HG02678 (cell line): ENCODE measurements at regions not wholly inside any gene's neighbourhood (a gene's known extent, or its start where the extent isn't known, plus 50 kb on each side); places are given as distances from the start of the nearest gene placed in this dataset.

Experiments used
- ATAC-seq: cut with Tn5 transposase; IDR thresholded peaks from one replicate; pipeline ENCODE4 v1.9.1; 2021; ENCODE audit warnings: mild to moderate bottlenecking, moderate library complexity; ENCODE audit not compliant: unreplicated experiment

DNA sequence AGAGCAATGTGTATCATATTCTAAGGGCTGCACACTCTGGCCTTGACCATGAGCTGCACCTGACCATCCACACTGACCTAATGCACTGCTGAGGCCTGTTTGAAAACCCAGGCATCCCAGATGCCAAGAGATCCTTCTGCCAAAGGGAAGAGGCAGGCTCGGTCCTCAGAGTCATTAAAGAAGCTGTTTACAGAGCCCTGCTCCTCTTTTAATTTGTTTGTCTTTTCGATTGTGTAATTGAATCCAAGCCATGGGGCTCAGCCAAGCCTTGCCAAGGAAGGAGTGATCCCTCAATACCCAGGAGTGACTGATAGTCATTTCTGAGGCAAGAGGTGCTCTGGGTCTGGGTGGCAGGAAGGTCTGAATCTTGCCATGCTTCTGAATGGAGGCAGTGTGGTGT lies 94.5 kb upstream of the ISX start:
- no peak for ATAC-seq

DNA sequence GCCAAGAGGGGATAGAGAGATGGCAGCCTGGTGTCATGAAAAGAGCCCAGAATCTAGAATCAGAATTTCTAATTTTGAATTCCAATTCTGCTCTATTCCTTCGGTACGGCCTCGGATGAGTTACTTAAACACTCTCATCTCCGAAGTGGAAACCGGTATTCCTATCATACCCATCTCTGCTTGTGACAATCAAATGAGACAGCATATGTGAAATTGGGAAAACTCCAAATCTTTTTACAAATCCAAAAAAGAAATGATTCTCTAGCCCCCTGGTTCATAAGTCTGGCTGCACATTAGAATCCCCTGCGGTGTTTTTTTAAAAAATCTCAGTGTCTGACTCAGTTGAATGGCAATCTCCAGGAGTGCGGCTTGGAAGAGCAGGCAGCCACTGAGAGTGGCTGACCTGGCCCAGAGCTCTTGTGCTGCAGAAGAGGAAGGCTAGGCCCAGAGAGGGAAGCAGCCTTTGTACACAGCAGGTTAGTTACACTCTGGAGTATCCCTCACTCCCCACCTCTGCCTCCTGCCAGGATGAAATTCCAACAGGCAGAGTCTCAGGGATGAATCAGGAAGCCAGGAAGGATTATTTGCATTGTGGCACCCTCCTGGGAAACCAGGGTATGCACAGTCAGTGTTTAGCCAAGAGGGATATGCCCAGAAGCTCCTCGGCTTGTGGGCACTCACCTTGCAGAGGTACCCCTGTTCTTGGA lies 93.6 kb upstream of the ISX start:
- no peak for ATAC-seq

DNA sequence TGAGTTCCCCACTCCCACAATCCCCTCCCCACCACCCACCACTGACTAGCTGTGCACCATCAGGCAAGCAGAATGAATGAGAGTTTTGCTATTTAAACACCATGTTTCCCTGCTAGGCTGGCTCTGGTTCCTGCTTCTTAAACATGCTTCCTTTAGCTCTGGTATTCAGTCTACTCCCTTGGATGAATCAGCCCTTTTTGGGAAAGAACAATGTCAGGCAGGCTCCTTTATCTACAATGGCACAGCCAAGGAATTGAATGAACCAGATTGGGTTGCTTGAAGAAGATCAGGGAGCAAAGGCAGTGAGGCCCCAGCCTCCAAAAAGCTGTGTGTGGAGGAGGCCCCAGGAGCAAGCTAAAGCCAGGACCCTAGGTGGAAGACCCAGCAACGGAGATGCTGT lies 92.9 kb upstream of the ISX start:
- no peak for ATAC-seq

DNA sequence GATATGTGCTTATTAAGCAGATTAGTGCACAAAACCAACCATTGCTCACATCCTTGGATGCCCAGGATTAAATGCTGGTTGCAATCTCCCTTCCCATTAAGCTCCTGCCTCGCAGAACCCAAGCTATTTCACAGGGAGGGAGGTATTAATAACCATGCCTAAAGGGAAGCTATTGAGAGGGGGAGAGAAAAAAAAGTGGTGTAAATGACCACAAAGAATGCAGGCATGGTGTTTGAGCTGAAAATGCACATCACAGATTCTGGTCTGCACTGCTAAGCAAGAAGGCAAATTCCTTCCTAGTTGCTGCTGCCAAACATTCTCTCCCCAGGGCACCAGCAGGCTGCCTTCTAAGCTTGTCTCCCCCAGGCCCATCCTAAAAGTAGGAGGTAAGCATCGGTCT lies 92.0 kb upstream of the ISX start:
- ATAC-seq: no peak

DNA sequence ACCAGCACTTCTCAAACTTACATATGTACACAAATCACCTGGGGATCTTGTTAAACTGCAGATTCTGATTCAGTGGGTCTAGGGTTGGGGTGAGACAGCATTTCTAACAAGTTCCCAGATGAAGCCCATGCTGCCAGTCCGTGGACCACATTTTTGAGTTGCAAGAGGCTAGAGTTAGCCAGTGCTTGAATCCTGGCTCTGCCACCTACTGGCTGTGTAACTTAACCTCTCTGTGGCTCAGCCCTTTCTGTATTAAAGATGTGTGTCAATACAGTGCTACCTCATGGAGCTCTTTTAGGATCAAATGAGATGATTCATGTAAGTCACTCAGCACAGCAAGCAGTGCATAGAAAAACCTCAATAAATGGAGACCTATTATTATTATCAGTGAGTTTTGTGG lies 90.2 kb upstream of the ISX start:
- no peak for ATAC-seq

DNA sequence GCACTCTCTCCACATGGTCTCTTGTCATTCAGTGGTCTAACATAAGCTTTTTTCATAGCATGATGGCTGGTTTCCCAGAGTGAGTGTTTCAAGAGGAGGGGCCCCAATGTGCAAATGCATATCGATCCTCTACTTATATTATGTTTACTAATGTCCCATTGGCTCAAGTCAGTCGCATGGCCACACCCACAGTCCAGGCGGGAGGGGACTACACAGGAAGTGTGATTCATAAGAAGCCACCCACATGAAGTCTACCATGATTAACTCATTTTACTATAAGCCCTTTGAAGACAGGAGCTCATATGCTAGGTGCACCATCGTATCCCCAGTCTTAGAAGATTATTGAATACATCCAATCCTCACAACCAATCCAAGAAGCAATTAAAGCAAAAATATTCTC lies 89.5 kb upstream of the ISX start:
- ATAC-seq: no peak

DNA sequence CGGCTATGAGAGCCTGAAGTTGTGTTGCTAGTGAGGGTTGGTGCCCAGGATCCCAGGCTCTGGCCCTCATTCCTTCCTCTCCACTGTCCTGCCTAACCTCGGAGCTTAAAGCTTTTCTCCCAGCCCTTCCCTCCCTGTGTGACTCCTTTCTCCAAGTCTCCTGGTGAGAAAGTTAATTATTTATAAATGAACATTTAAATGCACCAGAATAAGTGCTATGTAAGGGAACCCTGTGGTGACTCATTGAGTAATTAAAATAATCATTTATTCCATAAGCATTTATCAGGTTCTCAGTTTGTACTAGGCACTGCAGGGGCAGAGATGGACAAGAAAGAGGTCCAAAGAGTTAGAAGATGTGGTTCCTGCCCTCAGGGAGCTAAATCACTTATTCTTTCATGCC lies 89.1 kb upstream of the ISX start:
- no peak for ATAC-seq

DNA sequence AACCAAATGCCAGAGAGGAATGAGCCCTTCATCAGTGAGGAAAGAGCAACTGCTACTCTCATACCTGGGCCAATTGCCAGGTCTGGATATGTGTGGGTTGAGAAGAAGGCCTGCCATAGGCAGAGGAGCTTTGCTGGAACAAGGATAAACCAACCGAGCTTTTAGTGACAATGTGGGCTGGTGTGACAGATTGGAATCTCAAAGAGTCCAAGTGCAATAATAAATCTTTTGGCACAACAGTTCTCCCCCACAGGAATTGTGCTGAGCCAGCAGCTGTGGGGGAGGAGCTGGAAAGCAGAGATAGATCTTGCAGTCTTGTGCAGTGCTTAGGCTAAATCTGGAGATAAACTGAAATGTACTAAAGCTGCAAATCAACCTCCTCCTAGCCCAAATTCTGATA lies 79.4 kb upstream of the ISX start:
- ATAC-seq: no peak

DNA sequence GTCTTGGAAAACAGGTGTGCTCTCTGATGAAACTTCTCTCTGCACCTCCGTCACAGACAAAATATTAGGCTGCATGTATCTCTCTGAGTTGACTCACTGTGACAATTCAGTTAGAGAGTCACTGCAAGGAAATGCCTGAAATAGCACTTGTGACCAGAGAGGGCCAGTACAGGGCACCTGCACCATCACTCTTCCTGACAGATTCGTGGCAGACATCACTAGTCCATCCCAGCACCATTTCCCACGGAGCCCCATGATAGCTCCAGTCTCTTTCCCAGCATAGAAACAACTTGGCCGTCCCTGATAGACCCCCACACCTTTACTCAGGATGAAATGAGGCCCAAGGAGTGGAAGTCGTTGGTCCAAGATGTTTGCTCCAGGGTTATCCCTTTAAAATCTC lies 73.3 kb upstream of the ISX start:
- ATAC-seq: no peak

DNA sequence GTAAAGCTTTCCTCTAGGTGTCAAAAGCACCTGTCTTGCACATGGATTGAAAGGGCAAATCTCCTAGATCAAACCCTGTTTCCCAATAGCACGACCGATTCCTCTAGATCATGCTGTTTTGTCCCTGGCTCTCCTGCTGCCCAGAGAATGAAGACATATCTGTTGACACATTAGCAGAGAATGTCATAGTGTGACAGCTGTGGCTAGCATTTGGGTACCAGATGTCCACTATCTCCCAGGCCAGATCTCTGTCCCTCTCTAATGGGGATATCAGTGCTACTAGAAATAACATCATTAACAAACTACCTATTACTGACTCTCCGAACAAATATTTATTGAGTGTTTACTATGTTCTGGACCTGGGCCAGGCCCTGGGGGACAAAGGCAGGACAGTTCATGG lies 72.4 kb upstream of the ISX start:
- no peak for ATAC-seq

DNA sequence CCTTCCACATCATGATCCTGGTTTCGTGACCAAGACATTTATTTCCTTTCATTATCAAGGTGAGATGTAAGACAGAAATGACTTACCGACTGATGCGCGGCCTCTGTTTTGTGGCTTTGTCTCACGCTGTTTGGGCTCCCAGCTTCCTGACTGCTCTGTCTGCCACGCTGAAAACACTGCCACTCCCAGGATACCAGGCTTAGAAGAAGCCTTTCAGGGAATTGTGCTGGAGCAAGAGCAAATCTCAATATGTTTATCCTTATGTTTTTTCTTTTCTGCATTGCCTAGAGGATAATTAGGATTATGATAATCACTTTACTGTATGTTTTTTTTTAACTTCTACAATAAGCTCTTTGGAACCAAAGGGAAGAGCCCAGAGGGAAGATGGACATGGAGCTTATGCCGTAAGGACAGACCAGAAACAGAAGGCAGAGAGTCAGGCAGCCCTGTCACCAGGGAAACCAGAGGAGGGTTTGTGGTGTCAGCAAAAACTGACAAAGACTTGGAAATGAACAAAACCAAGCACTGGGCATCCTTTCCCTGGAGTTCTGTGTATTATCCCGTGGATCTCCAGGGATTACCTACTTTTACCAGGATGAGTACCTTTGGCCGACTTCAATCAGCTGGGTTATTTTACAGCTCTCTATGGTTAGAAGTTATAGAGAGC lies 68.2 kb upstream of the ISX start:
- ATAC-seq: no peak

DNA sequence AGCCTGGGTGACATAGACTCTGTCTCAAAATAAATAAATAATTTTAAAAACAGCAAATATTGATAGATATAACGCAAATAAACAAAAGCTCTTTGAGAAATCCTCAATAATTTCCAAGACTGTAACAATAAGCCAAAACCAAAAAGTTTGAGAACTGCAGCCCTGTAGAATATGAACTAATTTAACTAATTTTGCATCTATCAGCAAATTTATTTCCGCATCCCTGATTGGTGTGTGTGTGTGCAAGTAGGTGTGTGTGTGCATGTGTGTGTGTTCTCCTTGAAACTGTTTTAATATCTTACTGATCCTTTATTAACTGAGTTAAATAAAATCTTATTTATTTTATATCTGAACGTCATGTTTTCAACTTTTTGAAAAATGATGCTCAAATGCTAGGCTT lies 67.0 kb upstream of the ISX start:
- ATAC-seq: no peak

DNA sequence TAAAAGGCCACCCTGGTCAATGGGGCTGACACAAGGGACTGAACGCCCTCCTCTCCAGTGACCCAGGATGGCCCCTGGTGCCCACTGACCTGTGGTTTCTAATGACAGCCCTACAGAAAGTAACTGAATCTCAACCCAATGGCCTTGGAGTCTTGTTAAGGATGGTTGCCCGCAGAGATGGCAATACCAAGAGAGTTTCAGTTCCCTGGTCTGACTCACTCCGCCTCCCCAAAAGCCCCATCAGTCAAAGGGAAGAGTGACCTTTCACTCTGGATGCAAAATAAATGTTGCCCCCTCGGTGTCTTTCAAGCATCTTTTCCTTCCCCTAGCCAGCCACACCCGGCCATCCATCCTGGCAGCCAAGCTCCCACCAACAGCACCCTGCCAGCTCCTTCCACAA lies 57.7 kb upstream of the ISX start:
- no peak for ATAC-seq

DNA sequence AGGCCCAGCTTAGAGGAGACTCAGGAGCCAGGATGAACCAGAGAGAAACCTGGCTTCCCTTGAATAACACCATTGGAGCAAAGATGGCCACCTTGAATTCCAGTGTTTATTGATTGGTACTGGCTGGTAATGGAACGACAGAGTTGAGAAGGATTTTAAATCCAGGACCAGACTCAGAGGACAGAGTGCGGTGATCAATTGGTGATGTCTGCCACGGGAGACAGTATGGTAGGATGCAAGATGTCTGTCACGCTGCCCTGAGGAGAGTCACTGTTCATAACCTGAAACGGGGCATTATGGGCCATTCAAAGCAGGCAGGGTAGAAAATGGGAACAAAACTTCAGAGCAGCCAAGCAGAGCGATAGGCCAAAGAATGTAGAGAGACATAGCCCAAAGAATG lies 55.4 kb upstream of the ISX start:
- no peak for ATAC-seq

DNA sequence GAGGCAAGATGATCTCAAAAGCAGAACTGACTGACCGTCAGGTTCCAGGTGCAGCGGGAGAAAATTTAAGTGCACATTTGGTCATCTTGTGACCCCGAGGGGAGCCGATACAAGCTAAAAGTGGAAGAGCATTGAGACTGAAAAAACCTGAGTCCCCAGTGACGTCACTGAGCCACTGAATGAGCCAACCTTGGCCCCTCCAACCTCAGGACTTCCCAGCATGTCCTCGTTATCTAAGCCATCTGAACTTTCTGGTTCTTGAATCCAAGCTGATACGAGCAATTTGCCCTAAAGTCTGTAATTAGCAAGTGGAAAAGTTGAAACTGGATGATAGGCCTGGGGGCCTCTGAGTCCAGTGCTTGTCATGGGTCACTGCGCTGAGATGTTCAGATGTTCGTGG lies 51.1 kb upstream of the ISX start:
- ATAC-seq: no peak
